Mesenchymal stem cell (in vitro differentiated cells and primary cell): ENCODE measurements at regions not wholly inside any gene's neighbourhood (a gene's known extent, or its start where the extent isn't known, plus 50 kb on each side); places are given as distances from the start of the nearest gene placed in this dataset.

Experiments used
- DNase-seq: peaks from one replicate; pipeline ENCODE4 v3.0.0-alpha.2; 2013
- H2AFZ ChIP-seq: one replicate; pipeline ENCODE4 v1.6.1; 2013; ENCODE audit warnings: low read depth, mild to moderate bottlenecking, control low read depth, inconsistent platforms, low read length, moderate library complexity
- H2AK5ac ChIP-seq: 2 replicates; pipeline ENCODE4 v1.6.1; 2013; ENCODE audit warnings: low read length, moderate library complexity, mild to moderate bottlenecking, inconsistent platforms; ENCODE audit not compliant: severe bottlenecking
- H2BK120ac ChIP-seq: one replicate; pipeline ENCODE4 v1.6.1; 2013; ENCODE audit warnings: low read depth, mild to moderate bottlenecking, inconsistent platforms, low read length, moderate library complexity
- H2BK12ac ChIP-seq, 2 experiments: one replicate each; pipeline ENCODE4 v1.6.1; 2013; ENCODE audit warnings: inconsistent platforms in 2 of 2, low read length in 2 of 2, mild to moderate bottlenecking in 2 of 2, moderate library complexity in 2 of 2, control low read depth in 1 of 2
- H2BK15ac ChIP-seq: one replicate; pipeline ENCODE4 v1.6.1; 2013; ENCODE audit warnings: mild to moderate bottlenecking, low read depth, inconsistent platforms; ENCODE audit not compliant: poor library complexity, severe bottlenecking
- H2BK5ac ChIP-seq: 2 replicates; pipeline ENCODE4 v1.6.1; 2013; ENCODE audit warnings: low read depth, mild to moderate bottlenecking, low read length, control low read depth, inconsistent platforms; ENCODE audit not compliant: poor library complexity, severe bottlenecking
- H3K14ac ChIP-seq, 2 experiments: one replicate each; pipeline ENCODE4 v1.6.1; 2013; ENCODE audit warnings: inconsistent platforms in 2 of 2, low read length in 2 of 2, control low read depth in 1 of 2, mild to moderate bottlenecking in 1 of 2, moderate library complexity in 1 of 2
- H3K18ac ChIP-seq, 2 experiments: one replicate each; pipeline ENCODE4 v1.6.1; 2013; ENCODE audit warnings: inconsistent platforms in 2 of 2, low read length in 2 of 2, control low read depth in 1 of 2, low read depth in 1 of 2, mild to moderate bottlenecking in 1 of 2
- H3K23ac ChIP-seq, 2 experiments: one replicate each; pipeline ENCODE4 v1.6.1; 2013; ENCODE audit warnings: inconsistent platforms in 2 of 2, low read length in 2 of 2, mild to moderate bottlenecking in 2 of 2, moderate library complexity in 2 of 2, control low read depth in 1 of 2
- H3K27ac ChIP-seq: 2 replicates; pipeline ENCODE4 v1.5.1; 2013; ENCODE audit warnings: mild to moderate bottlenecking, moderate library complexity, low read length, control low read depth, inconsistent platforms; ENCODE audit not compliant: poor library complexity, severe bottlenecking
- H3K27me3 ChIP-seq, 2 experiments: 2 replicates each; pipeline versions ENCODE4 v1.6.1 to v1.7.0; 2013; ENCODE audit warnings: low read length in 2 of 2, mild to moderate bottlenecking in 2 of 2, moderate library complexity in 2 of 2, control low read depth in 1 of 2, inconsistent platforms in 1 of 2; ENCODE audit not compliant: control insufficient read depth in 1 of 2, insufficient read depth in 1 of 2
- H3K36me3 ChIP-seq, 2 experiments: 2 replicates each; pipeline versions ENCODE4 v1.6.1 to v1.7.0; 2013; ENCODE audit warnings: low read length in 2 of 2, control low read depth in 1 of 2, inconsistent platforms in 1 of 2, low read depth in 1 of 2, mild to moderate bottlenecking in 1 of 2; ENCODE audit not compliant: insufficient read depth in 2 of 2, control insufficient read depth in 1 of 2
- H3K4ac ChIP-seq, 2 experiments: one replicate each; pipeline ENCODE4 v1.6.1; 2013; ENCODE audit warnings: inconsistent platforms in 2 of 2, low read length in 2 of 2, mild to moderate bottlenecking in 2 of 2, moderate library complexity in 2 of 2, control low read depth in 1 of 2, low read depth in 1 of 2
- H3K4me1 ChIP-seq: 2 replicates; pipeline ENCODE4 v1.6.1; 2013; ENCODE audit warnings: low read depth, low read length, control low read depth; ENCODE audit not compliant: control insufficient read depth, insufficient read depth
- H3K4me2 ChIP-seq: 2 replicates; pipeline ENCODE4 v1.6.1; 2013; ENCODE audit warnings: low read length, mild to moderate bottlenecking, inconsistent platforms; ENCODE audit not compliant: poor library complexity, severe bottlenecking
- H3K4me3 ChIP-seq, 2 experiments: 2 replicates each; pipeline versions ENCODE4 v1.5.1 to v1.7.0; 2013; ENCODE audit warnings: low read length in 2 of 2, mild to moderate bottlenecking in 2 of 2, control low read depth in 1 of 2, low read depth in 1 of 2; ENCODE audit not compliant: insufficient read depth in 1 of 2
- H3K79me1 ChIP-seq: replicated peaks from 2 replicates; pipeline ENCODE4 v1.6.1; 2013; ENCODE audit warnings: mild to moderate bottlenecking, control low read depth, low read length, inconsistent platforms; ENCODE audit not compliant: poor library complexity, severe bottlenecking
- H3K9ac ChIP-seq: 2 replicates; pipeline ENCODE4 v1.7.0; 2013; ENCODE audit warnings: mild to moderate bottlenecking, low read length, moderate library complexity
- H3K9me3 ChIP-seq: 2 replicates; pipeline ENCODE4 v1.7.0; 2013; ENCODE audit warnings: mild to moderate bottlenecking, low read length; ENCODE audit not compliant: control insufficient read depth
- H4K8ac ChIP-seq: one replicate; pipeline ENCODE4 v1.6.1; 2013; ENCODE audit warnings: inconsistent platforms, mild to moderate bottlenecking, low read length, moderate library complexity
- H4K91ac ChIP-seq: one replicate; pipeline ENCODE4 v1.6.1; 2013; ENCODE audit warnings: mild to moderate bottlenecking, low read length, inconsistent platforms
- WGBS: methylation state at CpG from one replicate; pipeline ENCODE4 v1.1.7; 2013; ENCODE audit warnings: mixed read lengths; 5-methylcytosine and 5-hydroxymethylcytosine counted together

DNA sequence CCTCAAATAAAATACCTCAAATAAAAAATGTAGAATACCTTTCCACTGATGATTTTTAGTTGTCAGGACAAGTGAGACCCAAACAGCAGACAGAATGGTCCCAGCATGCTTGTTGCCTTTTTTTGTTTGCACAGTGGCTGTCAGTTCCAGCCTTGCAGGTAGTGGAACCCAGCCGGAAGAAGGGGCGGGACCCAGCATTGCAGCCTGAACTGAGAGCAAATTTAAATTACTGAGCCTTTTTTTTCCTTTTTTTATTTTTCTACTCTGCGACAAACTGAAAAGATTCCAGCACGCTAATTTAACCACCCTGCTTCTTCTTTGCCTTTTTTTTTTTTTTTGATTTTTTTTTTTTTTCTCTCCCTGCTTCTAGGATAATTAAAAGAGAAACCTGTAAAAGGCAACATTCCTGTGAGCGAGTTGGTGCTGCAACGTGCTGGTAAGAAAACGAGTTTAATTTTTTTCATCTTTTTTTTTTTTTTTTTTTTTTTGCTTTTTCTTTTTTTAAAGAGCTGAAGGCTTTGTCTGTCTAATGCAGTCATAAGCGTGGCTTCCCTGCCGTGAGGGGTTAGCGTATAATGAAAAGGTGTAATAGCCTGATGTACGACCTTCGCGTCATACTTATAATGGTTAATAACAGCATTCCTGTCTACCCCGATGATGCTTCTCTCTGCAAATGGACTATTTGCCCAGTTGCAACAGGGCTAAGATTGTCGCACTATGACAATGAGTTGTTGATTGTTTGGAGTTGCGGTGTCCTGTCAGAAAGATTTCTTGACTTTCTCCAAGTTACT, 555.3 kb upstream of the CELF2 start:
- Histone ChIP-seq H2BK15ac (no peak overlapping the region), H2AFZ (no peak overlapping the region), H3K14ac (no peak overlapping the region), H3K18ac (peak overlapping the region in 1 of 2 experiments; percentile 5), H3K4me1 (no peaks in the 10 kb centered on the region), H3K9me3 (no peaks in the 10 kb centered on the region), H2BK12ac (no peak overlapping the region), H2BK5ac (no peak overlapping the region), H3K4ac (no peak overlapping the region), H3K27me3 (no peaks in the 10 kb centered on the region), H3K4me3 (no peak overlapping the region), H4K91ac (no peak overlapping the region), H3K23ac (no peak overlapping the region), H3K9ac (no peak overlapping the region), H2BK120ac (no peak overlapping the region), H2AK5ac (no peak overlapping the region), H3K36me3 (no peaks in the 10 kb centered on the region), H3K4me2 (no peak overlapping the region), H4K8ac (no peak overlapping the region), H3K27ac (no peak overlapping the region), H3K79me1 (no peaks in the 10 kb centered on the region)
- WGBS, result 75% methylated on average over 11 of the region's 16 CpGs
- no peak for DNase-seq

DNA sequence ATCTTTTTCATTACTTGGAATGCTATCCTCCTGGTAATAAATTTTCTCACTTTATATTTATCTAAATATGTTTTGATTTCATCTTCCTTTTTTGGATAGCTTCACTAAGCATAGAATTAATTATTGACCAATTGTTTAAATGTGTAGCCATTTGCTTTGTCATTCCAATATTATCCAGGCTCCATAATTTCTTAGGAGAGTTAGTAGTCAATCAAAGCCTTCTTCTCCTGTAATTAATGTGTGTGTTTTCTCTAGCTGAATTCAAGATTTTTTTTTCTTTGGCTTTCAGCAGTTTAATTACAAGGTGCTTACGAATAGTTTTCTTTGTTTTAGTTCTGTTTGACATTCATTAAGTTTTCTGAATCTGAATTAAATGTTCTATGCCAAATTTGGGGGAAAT, 545.9 kb upstream of the CELF2 start:
- Histone ChIP-seq H4K91ac (no peak overlapping the region), H2AFZ (no peak overlapping the region), H2BK5ac (no peak overlapping the region), H3K4me3 (no peak overlapping the region), H3K9ac (no peak overlapping the region), H3K4me1 (no peaks in the 10 kb centered on the region), H3K9me3 (peaks cover 43% of the 10 kb centered on the region), H2BK12ac (no peak overlapping the region), H3K27me3 (no peaks in the 10 kb centered on the region), H3K18ac (no peak overlapping the region), H3K36me3 (no peaks in the 10 kb centered on the region), H2AK5ac (no peak overlapping the region), H3K4me2 (no peak overlapping the region), H3K4ac (no peak overlapping the region), H3K27ac (no peak overlapping the region), H3K23ac (no peak overlapping the region), H4K8ac (no peak overlapping the region), H2BK120ac (no peak overlapping the region), H3K79me1 (no peaks in the 10 kb centered on the region), H2BK15ac (no peak overlapping the region), H3K14ac (no peak overlapping the region)
- no peak for DNase-seq
- WGBS, result 100% methylated on average over 1 of the region's 1 CpG

DNA sequence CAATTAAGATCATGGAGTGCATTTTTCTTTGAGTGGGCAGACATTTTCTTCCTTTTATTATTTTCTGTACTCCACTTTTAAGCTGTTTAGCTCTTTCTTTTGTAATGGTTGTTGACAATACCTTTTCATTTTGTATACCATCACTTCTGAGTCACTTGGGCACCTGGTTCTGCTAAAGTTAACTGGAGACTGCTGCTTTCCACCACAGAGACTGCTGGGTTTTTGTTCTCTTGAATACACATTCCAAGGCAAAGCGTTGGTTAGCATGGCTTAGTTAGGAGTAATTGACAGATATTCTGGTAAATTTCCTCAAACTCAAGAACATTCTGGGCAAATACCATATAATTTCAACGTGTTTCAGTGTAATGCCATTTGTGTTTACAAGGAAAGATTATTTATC, 541.9 kb upstream of the CELF2 start:
- Histone ChIP-seq H3K18ac (no peak overlapping the region), H3K4me1 (no peaks in the 10 kb centered on the region), H2BK15ac (no peak overlapping the region)

DNA sequence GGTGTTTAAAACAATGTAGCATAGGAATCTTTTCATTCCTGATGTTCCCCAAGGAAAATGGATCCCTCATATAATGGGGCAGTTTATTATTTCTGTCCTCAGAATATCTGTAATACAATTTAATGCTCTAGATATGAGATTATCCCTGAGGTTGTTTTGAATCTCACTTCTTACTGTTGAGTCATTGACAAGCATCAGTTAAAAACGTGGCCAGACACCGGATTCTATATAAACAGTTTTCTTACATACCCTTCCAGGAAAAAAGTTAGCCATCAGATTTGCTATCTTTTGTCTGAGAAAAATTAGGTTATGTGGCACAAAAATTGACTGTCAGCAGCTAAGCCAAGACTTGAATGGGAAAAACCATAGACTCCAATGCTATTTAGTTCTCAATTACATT, 539.8 kb upstream of the CELF2 start:
- Histone ChIP-seq H3K9me3 (peaks cover 19% of the 10 kb centered on the region), H3K23ac (no peak overlapping the region), H2BK120ac (no peak overlapping the region), H2AK5ac (no peak overlapping the region), H3K4me3 (no peak overlapping the region), H4K91ac (no peak overlapping the region), H2AFZ (no peak overlapping the region), H3K4me2 (no peak overlapping the region), H3K4me1 (no peaks in the 10 kb centered on the region), H3K18ac (no peak overlapping the region), H3K9ac (no peak overlapping the region), H2BK12ac (no peak overlapping the region), H3K4ac (no peak overlapping the region), H4K8ac (no peak overlapping the region), H3K79me1 (no peaks in the 10 kb centered on the region), H2BK15ac (no peak overlapping the region), H2BK5ac (no peak overlapping the region), H3K36me3 (no peaks in the 10 kb centered on the region), H3K14ac (no peak overlapping the region), H3K27ac (no peak overlapping the region), H3K27me3 (no peaks in the 10 kb centered on the region)
- WGBS, result no CpG with 5 or more reads among the region's 2 CpGs
- DNase-seq, result peak; percentile 53

More for the DNA sequence above, 541.9 kb upstream of the CELF2 start:
- Histone ChIP-seq H2AK5ac (no peak overlapping the region), H3K27me3 (no peaks in the 10 kb centered on the region), H3K4me3 (no peak overlapping the region), H3K4me2 (no peak overlapping the region), H4K91ac (no peak overlapping the region), H3K36me3 (no peaks in the 10 kb centered on the region), H2BK12ac (no peak overlapping the region), H2BK5ac (no peak overlapping the region), H3K9ac (no peak overlapping the region), H3K14ac (no peak overlapping the region), H2BK120ac (no peak overlapping the region), H3K9me3 (peaks cover 29% of the 10 kb centered on the region), H4K8ac (no peak overlapping the region), H2AFZ (no peak overlapping the region), H3K23ac (no peak overlapping the region), H3K4ac (no peak overlapping the region), H3K27ac (no peak overlapping the region), H3K79me1 (no peaks in the 10 kb centered on the region)
- no peak for DNase-seq
- WGBS, result no CpG with 5 or more reads among the region's 2 CpGs
